Heart left ventricle (tissue), 16 donors: ENCODE measurements at regions not wholly inside any gene's neighbourhood (a gene's known extent, or its start where the extent isn't known, plus 50 kb on each side); places are given as distances from the start of the nearest gene placed in this dataset.

Experiments
- ATAC-seq, 4 donors: fragments of 200-7000 bp; cut with Tn5 transposase; one replicate each; pipeline ENCODE4 v1.9.1; 2020 to 2022; ENCODE audit warnings: moderate library complexity in 4 of 4, mild to moderate bottlenecking in 3 of 4, moderate number of reproducible peaks in 1 of 4
- DNase-seq, 5 donors: peaks; one replicate each; pipeline ENCODE4 v3.0.0-alpha.2; 2020
- H3K27ac ChIP-seq, 12 donors: fragments of 200-600 bp; sonication (generic) in 4 of 12; one replicate each; pipeline versions ENCODE4 v1.5.0 to v1.8.0; 2016 to 2022; ENCODE audit warnings: mild to moderate bottlenecking in 2 of 12
- H3K27me3 ChIP-seq, 9 donors: fragments of 200-600 bp; sonication (generic) in 2 of 9; one replicate each; pipeline versions ENCODE4 v1.5.1 to v1.8.0; 2016 to 2022; ENCODE audit warnings: mild to moderate bottlenecking in 3 of 9
- H3K36me3 ChIP-seq, 9 donors: fragments of 200-600 bp; sonication (generic) in 2 of 9; one replicate each; pipeline versions ENCODE4 v1.5.0 to v1.8.0; 2018 to 2022; ENCODE audit warnings: mild to moderate bottlenecking in 2 of 9
- H3K4me1 ChIP-seq, 12 donors: fragments of 200-600 bp; sonication (generic) in 4 of 12; one replicate each; pipeline versions ENCODE4 v1.5.0 to v1.8.0; 2016 to 2022; ENCODE audit warnings: mild to moderate bottlenecking in 3 of 12
- H3K4me3 ChIP-seq, 12 donors: fragments of 200-600 bp; sonication (generic) in 4 of 12; one replicate each; pipeline versions ENCODE4 v1.5.0 to v1.8.0; 2017 to 2022; ENCODE audit warnings: mild to moderate bottlenecking in 9 of 12, moderate library complexity in 4 of 12
- H3K9me3 ChIP-seq, 12 donors: fragments of 200-600 bp; sonication (generic) in 4 of 12; one replicate each; pipeline versions ENCODE4 v1.5.0 to v1.8.0; 2016 to 2022; ENCODE audit warnings: mild to moderate bottlenecking in 1 of 12
- POLR2A ChIP-seq, 2 donors: fragments of 450-650 bp; IDR thresholded peaks; one replicate each; pipeline ENCODE4 v1.6.1; 2017; ENCODE audit warnings: antibody characterized with exemption in 2 of 2, mild to moderate bottlenecking in 2 of 2, moderate library complexity in 2 of 2
- WGBS, 4 donors: extraction: QIAGEN DNeasy Blood & Tissue Kit in 2 of 4; methylation state at CpG; one replicate each; pipeline versions ENCODE4 v1.1.5 to v1.1.7; 2013 to 2018; 5-methylcytosine and 5-hydroxymethylcytosine counted together
- intact Hi-C, 10 donors: fragments of 100-400 bp; cut with DNase I; formaldehyde crosslinking; loops; one replicate each; pipeline versions ENCODE4 v1.11.1 to v1.14.2; 2022
- TF ChIP-seq, protein P1 (sequence below), 12 donors: fragments of 200-600 bp; sonication (generic) in 4 of 12; IDR thresholded peaks; one replicate each; pipeline versions ENCODE4 v1.5.0 to v1.8.0; 2018 to 2022; ENCODE audit warnings: antibody characterized with exemption in 12 of 12, mild to moderate bottlenecking in 5 of 12
- donor health status: ischemic (EF 13 %, LVEDD 7.1; RV severe dilation, severe dysfunction).
- donor health status: healthy with polysubstance abuse.
- donor health status: DM: no; HTN: yes; CAD: no.
- donor health status: DM: no; HTN: no; CAD: no.
- donor health status: ischemic (EF 25% LVEDD 6.9; RV normal size, moderate dysfunction).
- donor health status: ischemic (EF 25% LVEDD 5.7; RV mildly dilated, moderate dysfunction).
- donor health status: healthy.
- donor health status: DM: yes; HTN: yes; CAD: no.
- donor health status: ischemic (EF 35%, LVEDD 5.7; RV mildly dilated, moderate dysfunction).
- donor health status: nonischemic (EF 11% LVEDD 7.7; RV severe dilation, severe dysfunction).
- donor health status: DM: yes; HTN: yes; CAD: no.
- donor health status: PGD.
- donor health status: ischemic (EF 29% LVEDD 5.4; RV normal size, mild dysfunction).
- donor health status: nonischemic (EF 23%, LVEDD 6.1; RV moderate dilation, normal function).

DNA sequence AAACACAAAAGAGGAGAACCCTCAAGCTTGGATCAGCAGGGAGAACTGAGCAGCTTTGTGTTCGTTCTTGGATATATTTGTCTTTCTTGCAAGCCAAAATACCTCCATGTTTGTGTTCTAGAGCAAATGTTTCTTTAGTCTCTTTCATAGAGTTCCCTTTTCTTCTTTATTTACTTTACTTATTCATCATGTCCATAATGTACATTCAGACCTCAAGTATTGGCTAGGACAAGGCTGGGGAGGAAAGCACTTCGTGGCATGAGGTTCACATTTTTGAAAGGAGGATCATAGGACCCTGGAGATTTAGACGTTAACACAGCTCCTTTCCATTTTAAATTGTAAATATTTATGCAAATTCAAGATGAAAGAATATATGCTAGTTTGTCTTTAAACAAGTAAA is 590.2 kb upstream of the MEF2C start:
- no peak for DNase-seq
- Histone ChIP-seq H3K27me3 (no peaks in the 10 kb centered on the region), H3K27ac (no peak overlapping the region), H3K4me3 (no peak overlapping the region), H3K36me3 (no peaks in the 10 kb centered on the region), H3K4me1 (no peaks in the 10 kb centered on the region), H3K9me3 (no peaks in the 10 kb centered on the region)
- WGBS, 4 donors = 80 to 85% (median 82%) methylated on average over 3 of the region's 3 CpGs
- no peak for ATAC-seq
- TF ChIP-seq, protein P1, sequence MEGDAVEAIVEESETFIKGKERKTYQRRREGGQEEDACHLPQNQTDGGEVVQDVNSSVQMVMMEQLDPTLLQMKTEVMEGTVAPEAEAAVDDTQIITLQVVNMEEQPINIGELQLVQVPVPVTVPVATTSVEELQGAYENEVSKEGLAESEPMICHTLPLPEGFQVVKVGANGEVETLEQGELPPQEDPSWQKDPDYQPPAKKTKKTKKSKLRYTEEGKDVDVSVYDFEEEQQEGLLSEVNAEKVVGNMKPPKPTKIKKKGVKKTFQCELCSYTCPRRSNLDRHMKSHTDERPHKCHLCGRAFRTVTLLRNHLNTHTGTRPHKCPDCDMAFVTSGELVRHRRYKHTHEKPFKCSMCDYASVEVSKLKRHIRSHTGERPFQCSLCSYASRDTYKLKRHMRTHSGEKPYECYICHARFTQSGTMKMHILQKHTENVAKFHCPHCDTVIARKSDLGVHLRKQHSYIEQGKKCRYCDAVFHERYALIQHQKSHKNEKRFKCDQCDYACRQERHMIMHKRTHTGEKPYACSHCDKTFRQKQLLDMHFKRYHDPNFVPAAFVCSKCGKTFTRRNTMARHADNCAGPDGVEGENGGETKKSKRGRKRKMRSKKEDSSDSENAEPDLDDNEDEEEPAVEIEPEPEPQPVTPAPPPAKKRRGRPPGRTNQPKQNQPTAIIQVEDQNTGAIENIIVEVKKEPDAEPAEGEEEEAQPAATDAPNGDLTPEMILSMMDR (IDR thresholded peaks at IDR 0.05) = no peak
- TF ChIP-seq POLR2A (IDR thresholded peaks at IDR 0.05) = no peak
- intact Hi-C loops = no loop called here

DNA sequence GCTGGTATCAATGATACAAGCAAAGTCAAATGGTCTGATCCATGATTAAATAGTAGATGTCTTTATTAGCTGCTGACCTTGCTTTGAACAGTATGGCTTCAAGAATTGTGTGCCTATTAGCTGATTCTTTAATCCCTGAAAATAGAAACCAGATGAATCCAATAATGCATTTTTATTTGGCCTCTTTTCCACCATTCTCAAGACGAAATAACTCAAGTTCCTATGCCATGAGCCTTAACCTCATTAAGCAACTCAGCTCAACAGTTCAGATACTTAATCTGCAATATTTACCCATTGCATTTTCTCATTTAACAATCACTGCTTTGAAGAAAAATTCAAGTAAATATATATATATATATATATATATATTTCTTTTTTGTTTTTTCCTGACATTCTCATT is 588.6 kb upstream of the MEF2C start:
- no peaks in the 10 kb centered on the region for H3K4me1 ChIP-seq
- DNase-seq (no peak), ATAC-seq (no peak)
- no peak overlapping the region for H3K27ac ChIP-seq
- WGBS, 4 donors = 79 to 86% (median 82%) methylated on average over 1 of the region's 1 CpG
- H3K27me3 ChIP-seq = no peaks in the 10 kb centered on the region
- TF ChIP-seq POLR2A (IDR thresholded peaks at IDR 0.05) = no peak
- TF ChIP-seq, protein P1 (IDR thresholded peaks at IDR 0.05) = no peak
- H3K36me3 ChIP-seq = no peaks in the 10 kb centered on the region
- H3K9me3 ChIP-seq = no peaks in the 10 kb centered on the region
- H3K4me3 ChIP-seq = no peak overlapping the region
- intact Hi-C loops = no loop called here

DNA sequence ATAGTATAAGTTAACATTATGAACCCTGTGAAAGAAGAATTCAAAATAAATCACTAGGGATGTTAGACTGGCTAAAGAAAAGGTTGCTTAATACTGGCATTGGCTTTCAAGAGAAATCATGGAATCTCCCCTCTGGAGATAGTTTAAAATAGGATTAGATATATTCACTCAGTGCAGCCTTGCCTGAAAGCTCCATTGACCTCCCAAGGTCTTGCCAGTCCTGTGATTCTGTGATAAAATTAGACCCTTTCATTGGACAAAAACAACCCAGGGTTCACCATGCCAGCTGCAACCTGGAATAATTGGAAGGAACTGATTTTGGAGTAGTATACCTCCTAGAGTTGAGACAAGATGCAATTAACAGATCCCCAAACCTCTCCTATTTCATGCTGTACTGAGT is 588.1 kb upstream of the MEF2C start:
- TF ChIP-seq, protein P1 (IDR thresholded peaks at IDR 0.05) = no peak
- no peak for TF ChIP-seq POLR2A (IDR thresholded peaks at IDR 0.05)
- no peaks in the 10 kb centered on the region for H3K9me3 ChIP-seq
- intact Hi-C loops = no loop called here

DNA sequence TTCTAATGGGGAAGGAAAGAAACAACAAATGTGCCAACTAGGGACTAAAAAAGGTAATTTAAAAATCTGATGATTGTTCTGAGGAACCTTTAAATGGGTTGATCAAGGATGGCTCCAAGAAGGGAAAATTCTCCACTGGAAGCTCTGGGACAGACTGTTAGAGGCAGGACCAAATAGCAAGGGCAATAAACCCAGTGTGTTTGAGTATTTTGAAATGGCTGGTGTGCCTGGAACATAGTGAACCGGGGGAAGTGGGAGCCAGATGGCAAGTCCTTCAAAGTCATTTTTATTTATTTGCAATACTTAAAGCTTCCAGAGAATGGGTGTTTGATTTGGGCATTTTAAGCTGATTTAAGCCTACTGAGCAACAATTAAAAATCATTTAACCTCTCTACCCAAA is 587.7 kb upstream of the MEF2C start:
- no peaks in the 10 kb centered on the region for H3K4me1 ChIP-seq
- no peak overlapping the region for H3K4me3 ChIP-seq
- 83 to 91% (median 85%) methylated on average over 1 of the region's 1 CpG for WGBS, 4 donors
- H3K27me3 ChIP-seq = no peaks in the 10 kb centered on the region
- intact Hi-C loops = no loop called here
- H3K9me3 ChIP-seq = no peaks in the 10 kb centered on the region
- no peak overlapping the region for H3K27ac ChIP-seq
- TF ChIP-seq, protein P1 (IDR thresholded peaks at IDR 0.05) = no peak
- no peak for TF ChIP-seq POLR2A (IDR thresholded peaks at IDR 0.05)
- no peaks in the 10 kb centered on the region for H3K36me3 ChIP-seq
- ATAC-seq = no peak
- DNase-seq = no peak

More for the DNA sequence above, 588.1 kb upstream of the MEF2C start:
- DNase-seq (no peak), ATAC-seq (no peak)
- Histone ChIP-seq H3K27me3 (no peaks in the 10 kb centered on the region), H3K4me1 (no peaks in the 10 kb centered on the region), H3K36me3 (no peaks in the 10 kb centered on the region), H3K27ac (no peak overlapping the region), H3K4me3 (no peak overlapping the region)
